ENCODE measurements at regions not wholly inside any gene's neighbourhood (a gene's known extent, or its start where the extent isn't known, plus 50 kb on each side); places are given as distances from the start of the nearest gene placed in this dataset.
"Not testable (repeated sequence)": the region's sequence is repeated elsewhere in the genome, so short reads cannot be mapped to it uniquely, and the experiment has no call there.

DNA sequence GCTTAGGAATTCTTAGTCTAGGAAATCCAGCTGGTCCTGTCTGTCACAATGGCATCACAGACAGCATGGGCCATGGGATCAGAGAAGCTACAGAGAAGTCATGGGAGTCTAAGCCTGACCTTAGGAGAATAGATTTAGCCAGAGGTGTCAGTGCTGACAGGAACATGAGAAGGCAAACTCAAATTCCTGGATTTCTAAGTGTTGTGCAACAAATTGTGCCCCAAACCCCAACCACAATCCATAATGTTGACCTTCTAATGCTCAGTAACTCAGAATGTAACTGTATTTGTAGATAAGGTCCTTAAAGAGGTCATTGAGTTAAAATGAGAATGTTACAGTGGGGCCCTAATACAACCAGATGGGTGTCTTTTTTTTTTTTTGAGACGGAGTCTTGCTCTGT lies 95.9 kb upstream of the RHOBTB1 start:
- TF ChIP-seq, protein P1, sequence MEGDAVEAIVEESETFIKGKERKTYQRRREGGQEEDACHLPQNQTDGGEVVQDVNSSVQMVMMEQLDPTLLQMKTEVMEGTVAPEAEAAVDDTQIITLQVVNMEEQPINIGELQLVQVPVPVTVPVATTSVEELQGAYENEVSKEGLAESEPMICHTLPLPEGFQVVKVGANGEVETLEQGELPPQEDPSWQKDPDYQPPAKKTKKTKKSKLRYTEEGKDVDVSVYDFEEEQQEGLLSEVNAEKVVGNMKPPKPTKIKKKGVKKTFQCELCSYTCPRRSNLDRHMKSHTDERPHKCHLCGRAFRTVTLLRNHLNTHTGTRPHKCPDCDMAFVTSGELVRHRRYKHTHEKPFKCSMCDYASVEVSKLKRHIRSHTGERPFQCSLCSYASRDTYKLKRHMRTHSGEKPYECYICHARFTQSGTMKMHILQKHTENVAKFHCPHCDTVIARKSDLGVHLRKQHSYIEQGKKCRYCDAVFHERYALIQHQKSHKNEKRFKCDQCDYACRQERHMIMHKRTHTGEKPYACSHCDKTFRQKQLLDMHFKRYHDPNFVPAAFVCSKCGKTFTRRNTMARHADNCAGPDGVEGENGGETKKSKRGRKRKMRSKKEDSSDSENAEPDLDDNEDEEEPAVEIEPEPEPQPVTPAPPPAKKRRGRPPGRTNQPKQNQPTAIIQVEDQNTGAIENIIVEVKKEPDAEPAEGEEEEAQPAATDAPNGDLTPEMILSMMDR (IDR thresholded peaks at IDR 0.05; ENCODE audit: insufficient read depth, low read depth, low read length, missing control alignments): no peak
- no peak overlapping the region for H3K4me3 ChIP-seq (ENCODE audit: low read depth, low read length)
- no peak for DNase-seq (ENCODE audit: low read depth)

DNA sequence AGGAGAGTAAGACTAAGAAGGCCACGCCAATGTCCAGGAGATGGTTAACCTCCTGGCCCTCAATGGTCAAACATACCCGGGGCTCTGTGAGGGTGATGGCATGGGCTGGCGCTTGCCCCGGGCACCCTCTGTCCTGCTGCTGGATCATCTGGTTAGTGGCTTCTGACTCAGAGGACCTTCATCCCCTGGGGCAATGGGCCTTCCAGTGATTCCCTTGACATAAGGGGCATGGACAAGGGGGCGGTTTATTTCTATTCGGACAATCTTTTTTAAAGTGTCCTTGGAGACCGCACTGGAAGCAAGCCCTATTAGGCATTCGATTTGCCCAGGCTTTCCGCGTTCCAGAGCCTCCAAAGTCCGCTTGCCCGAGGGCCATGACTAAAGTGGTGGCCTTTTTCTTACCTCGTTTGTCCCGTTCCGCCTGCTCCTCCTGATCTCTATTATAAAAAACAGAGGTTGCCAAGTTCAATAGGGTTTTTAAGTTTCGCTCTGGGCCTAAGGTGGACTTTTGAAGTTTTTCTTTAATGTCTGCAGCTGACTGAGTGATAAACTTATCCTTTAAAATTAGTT lies 93.4 kb upstream of the RHOBTB1 start:
- DNase-seq (ENCODE audit: low read depth); H3K4me3 ChIP-seq (ENCODE audit: low read depth, low read length): not testable (repeated sequence)

DNA sequence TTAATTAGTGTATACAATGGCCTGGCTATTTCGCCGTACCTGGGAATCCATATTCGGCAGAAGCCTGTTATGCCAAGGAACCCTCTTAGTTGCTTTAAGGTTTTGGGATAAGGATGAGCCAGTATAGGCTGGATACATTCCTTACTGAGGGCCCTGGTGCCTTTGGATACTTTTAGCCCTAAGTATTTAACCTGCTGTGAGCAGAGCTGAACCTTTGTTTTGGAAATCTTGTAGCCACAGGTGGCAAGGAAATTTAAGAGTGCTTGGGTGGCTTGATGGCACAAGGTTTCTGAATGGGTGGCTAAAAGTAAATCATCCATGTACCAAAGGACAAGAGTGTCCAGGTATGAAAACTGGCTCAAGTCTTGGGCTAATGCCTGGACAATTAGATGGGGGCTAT lies 92.2 kb upstream of the RHOBTB1 start:
- not testable (repeated sequence) for DNase-seq (ENCODE audit: low read depth)

DNA sequence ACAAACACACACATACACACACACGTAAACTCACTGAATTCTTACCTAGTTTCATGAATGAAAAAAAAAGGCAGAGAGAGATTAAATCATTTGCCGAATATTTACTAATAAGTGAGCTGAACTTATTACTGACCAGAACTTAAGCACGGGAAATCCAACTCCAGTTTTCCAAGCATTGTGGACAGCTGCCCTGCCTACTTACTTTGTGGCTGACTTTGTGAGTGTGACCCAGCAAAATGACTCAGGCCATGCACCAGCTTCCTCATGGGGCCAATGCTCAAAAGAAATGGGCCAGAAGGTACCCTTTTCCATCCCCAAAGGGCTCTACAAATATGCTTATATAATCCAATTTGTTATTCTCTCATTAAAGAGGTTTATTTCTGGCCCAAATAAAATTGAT lies 87.4 kb upstream of the RHOBTB1 start:
- H3K4me3 ChIP-seq (ENCODE audit: low read depth, low read length): no peak overlapping the region
- DNase-seq (ENCODE audit: low read depth): no peak
- TF ChIP-seq, protein P1 (IDR thresholded peaks at IDR 0.05; ENCODE audit: insufficient read depth, low read depth, low read length, missing control alignments): no peak

More for the DNA sequence above, 92.2 kb upstream of the RHOBTB1 start:
- H3K4me3 ChIP-seq (ENCODE audit: low read depth, low read length): not testable (repeated sequence)

DNA sequence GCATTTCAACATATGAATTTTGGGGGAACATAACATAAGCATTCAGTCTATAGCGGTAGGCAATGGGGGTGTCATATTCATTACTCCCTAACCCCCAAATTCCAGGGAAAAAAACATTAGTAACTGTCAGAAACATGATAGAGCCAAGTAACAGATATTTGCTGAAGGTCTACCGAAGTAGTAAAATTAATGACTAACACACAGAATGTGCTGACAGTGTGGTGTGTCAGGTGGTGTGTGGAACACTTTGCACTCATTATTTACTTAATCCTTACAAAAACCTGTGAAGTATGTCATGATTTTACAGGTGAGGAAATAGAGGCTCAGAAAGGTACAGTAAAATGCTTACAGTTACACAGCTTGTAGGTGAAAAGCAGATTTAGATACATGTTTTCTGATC lies 85.4 kb upstream of the RHOBTB1 start:
- H3K4me3 ChIP-seq (ENCODE audit: low read depth, low read length): no peak overlapping the region
- DNase-seq (ENCODE audit: low read depth): no peak
- TF ChIP-seq, protein P1 (IDR thresholded peaks at IDR 0.05; ENCODE audit: insufficient read depth, low read depth, low read length, missing control alignments): no peak

DNA sequence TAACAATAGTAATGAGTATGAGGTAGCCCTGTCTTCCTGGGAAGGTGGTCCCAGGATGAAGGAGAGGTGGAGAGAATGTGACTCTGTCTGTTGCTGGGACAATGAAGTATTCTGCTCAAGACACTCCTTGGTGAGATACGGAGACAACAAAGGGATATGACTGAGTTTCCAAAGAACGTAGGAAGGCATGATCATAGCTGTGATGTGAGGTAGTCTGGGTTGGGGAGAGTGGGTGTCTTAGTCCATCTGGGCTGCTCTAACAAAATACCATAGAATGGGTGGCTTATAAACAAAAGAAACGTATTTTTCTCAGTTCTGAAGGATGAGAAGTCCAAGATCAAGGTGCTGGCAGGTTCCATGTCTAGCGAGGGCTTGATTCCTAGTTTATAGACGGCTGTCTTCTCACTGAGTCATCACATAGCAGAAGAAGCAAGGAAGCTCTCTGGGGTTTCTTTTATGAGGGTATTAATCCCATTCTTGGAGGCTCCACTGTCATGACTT lies 84.9 kb upstream of the RHOBTB1 start:
- TF ChIP-seq, protein P1 (IDR thresholded peaks at IDR 0.05; ENCODE audit: insufficient read depth, low read depth, low read length, missing control alignments): no peak
- no peak overlapping the region for H3K4me3 ChIP-seq (ENCODE audit: low read depth, low read length)
- DNase-seq (ENCODE audit: low read depth): no peak

DNA sequence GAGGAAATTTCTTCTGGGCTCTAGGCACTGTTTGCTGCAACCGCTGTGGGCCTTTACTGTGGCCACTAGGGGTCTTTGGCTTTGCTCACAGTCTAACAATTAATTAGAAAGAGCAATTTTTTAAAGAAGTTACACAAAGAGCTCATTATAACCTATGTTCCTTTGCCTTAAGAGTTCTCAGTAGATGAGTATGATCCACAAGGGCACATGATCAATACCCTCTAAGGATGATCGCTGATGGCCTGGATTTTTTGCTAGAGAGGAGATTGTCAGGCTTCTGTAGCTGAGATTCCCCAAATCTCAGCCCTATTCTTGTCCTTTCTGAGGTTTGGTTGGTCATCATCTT lies 80.8 kb upstream of the RHOBTB1 start:
- TF ChIP-seq, protein P1 (IDR thresholded peaks at IDR 0.05; ENCODE audit: insufficient read depth, low read depth, low read length, missing control alignments): peak; percentile 46
- no peak for DNase-seq (ENCODE audit: low read depth)
- no peak overlapping the region for H3K4me3 ChIP-seq (ENCODE audit: low read depth, low read length)

DNA sequence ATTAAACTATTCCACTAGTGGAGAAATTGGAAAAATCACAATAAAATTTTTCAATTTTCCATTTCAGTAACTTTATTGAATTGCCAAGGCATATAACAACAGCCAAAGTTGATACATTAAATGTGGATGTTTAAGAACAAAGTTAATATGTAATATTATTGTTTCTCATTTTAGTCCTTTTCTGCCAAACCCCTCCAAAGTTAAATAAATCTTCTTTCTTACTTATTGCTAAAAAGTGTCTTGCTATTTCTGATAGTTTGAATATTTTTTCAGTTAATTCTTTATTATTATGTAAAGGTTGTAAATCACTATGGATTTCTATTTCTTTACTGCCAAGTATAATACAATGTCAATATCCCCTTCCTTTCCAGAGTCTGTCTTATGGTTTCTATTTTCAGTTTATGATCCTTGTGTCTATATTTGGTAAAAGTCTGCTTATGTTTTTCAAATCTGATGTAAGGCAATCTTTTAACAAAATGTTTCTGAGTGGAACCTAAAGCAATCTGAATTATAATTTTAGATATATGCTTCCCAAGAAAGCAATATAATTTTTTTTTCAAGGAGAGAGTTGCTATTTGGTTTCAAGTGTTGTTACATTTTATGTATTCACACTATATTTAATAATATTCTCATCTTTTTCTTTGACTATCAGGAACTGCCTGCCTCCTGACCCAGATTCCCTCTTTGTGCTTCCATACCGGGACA lies 80.3 kb upstream of the RHOBTB1 start:
- TF ChIP-seq, protein P1 (IDR thresholded peaks at IDR 0.05; ENCODE audit: insufficient read depth, low read depth, low read length, missing control alignments): no peak
- no peak overlapping the region for H3K4me3 ChIP-seq (ENCODE audit: low read depth, low read length)

More for the DNA sequence above, 80.3 kb upstream of the RHOBTB1 start:
- DNase-seq (ENCODE audit: low read depth): no peak

Measured in GM12865 (cell line).